HT-29 (cell line): ENCODE measurements at regions not wholly inside any gene's neighbourhood (a gene's known extent, or its start where the extent isn't known, plus 50 kb on each side); places are given as distances from the start of the nearest gene placed in this dataset. TPM values are rescaled to one million over a fixed set of nuclear protein-coding genes. Genes with fewer than 3 reads are reported as not detected.

Experiments
- small RNA-seq: library from RNA; depleted of rRNA; stranded (forward); fragments of <200 nt; gene quantifications from one replicate; pipeline ENCODE3, GENCODE V24; 2014

Small RNAs in the stretch of these regions (small RNA-seq; reads per million reads assigned to genes)
- gene RF00019 (not detected), gene RN7SKP107 (0.29 reads per million)
